ENCODE measurements at regions not wholly inside any gene's neighbourhood (a gene's known extent, or its start where the extent isn't known, plus 50 kb on each side); places are given as distances from the start of the nearest gene placed in this dataset.

DNA sequence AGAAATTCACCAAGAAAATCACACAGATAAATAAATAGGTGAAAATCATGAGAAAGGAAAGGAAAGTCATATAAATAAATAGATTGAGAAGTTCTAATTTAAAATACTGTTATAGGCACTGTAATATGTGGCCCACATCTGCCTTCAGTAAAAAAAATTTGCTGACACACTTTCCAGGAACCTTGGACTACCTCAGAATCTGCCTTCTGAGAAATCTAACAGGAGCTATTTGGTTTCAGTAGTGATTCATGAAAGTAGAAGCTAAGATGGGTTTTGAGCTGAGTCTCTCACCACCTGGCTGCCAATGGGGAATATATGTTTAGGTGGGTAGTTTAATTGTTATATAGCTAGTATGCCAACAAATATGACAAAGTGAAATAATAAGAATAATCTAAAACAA lies 810.0 kb downstream of the RAB28 start:
- TF ChIP-seq, protein P1, sequence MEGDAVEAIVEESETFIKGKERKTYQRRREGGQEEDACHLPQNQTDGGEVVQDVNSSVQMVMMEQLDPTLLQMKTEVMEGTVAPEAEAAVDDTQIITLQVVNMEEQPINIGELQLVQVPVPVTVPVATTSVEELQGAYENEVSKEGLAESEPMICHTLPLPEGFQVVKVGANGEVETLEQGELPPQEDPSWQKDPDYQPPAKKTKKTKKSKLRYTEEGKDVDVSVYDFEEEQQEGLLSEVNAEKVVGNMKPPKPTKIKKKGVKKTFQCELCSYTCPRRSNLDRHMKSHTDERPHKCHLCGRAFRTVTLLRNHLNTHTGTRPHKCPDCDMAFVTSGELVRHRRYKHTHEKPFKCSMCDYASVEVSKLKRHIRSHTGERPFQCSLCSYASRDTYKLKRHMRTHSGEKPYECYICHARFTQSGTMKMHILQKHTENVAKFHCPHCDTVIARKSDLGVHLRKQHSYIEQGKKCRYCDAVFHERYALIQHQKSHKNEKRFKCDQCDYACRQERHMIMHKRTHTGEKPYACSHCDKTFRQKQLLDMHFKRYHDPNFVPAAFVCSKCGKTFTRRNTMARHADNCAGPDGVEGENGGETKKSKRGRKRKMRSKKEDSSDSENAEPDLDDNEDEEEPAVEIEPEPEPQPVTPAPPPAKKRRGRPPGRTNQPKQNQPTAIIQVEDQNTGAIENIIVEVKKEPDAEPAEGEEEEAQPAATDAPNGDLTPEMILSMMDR (IDR thresholded peaks at IDR 0.05) = no peak
- no peak for TF ChIP-seq POLR2A (IDR thresholded peaks at IDR 0.05)

Data from tibial nerve (tissue), 3 donors.